Ascending aorta (tissue), 2 donors: ENCODE measurements at regions not wholly inside any gene's neighbourhood (a gene's known extent, or its start where the extent isn't known, plus 50 kb on each side); places are given as distances from the start of the nearest gene placed in this dataset.

Experiments
- DNase-seq, 2 donors: peaks; one replicate each; pipeline ENCODE4 v3.0.0-alpha.2; 2019; ENCODE audit warnings: low spot score in 2 of 2
- H3K27ac ChIP-seq, 2 donors: fragments of 200-600 bp; sonication (generic); one replicate each; pipeline ENCODE4 v1.5.1; 2016 to 2017; ENCODE audit warnings: mild to moderate bottlenecking in 1 of 2
- H3K27me3 ChIP-seq: fragments of 200-600 bp; sonication (generic); one replicate; pipeline ENCODE4 v1.5.1; 2017
- H3K36me3 ChIP-seq, 2 donors: fragments of 200-600 bp; sonication (generic); one replicate each; pipeline ENCODE4 v1.5.1; 2016
- H3K4me1 ChIP-seq, 2 donors: fragments of 200-600 bp; sonication (generic); one replicate each; pipeline ENCODE4 v1.5.1; 2016 to 2017; ENCODE audit warnings: mild to moderate bottlenecking in 1 of 2
- H3K4me3 ChIP-seq, 2 donors: fragments of 200-600 bp; sonication (generic); one replicate each; pipeline ENCODE4 v1.5.1; 2016 to 2017; ENCODE audit warnings: mild to moderate bottlenecking in 1 of 2
- H3K9me3 ChIP-seq, 2 donors: fragments of 200-600 bp; sonication (generic); one replicate each; pipeline ENCODE4 v1.5.1; 2016
- intact Hi-C: fragments of 100-400 bp; cut with DNase I; formaldehyde crosslinking; loops from one replicate; pipeline ENCODE4 v1.15.1; 2023
- TF ChIP-seq, protein P1 (sequence below), 3 experiments: fragments of 200-600 bp in 2 of 3; fragments of 450-650 bp in 1 of 3; sonication (generic) in 2 of 3; IDR thresholded peaks; one replicate each; pipeline ENCODE4 v1.5.1; 2016 to 2019; ENCODE audit warnings: antibody characterized with exemption in 3 of 3, mild to moderate bottlenecking in 1 of 3, moderate library complexity in 1 of 3

DNA sequence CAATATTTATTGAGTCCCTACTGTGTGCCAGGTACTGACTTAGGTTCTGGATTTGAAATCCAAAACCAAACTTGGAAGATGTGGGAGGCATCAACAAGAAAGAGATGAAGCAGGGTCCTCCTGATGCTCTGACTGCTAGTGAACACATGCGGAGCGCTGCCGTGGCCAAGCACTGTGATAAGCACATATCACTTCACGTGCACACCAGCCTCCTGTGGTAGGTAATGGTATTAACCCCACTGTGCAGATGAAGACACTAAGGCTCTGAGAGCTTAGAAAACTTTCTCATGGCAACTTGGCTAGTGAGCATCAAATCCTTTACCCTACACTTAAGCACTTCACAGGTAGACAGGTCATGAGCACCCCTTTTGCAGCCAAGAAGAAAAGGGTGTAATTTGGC is 216.1 kb downstream of the HAUS1 start:
- H3K36me3 ChIP-seq: no peaks in the 10 kb centered on the region
- no peaks in the 10 kb centered on the region for H3K27me3 ChIP-seq
- no peak overlapping the region for H3K27ac ChIP-seq
- no peak for DNase-seq
- no peaks in the 10 kb centered on the region for H3K4me1 ChIP-seq
- TF ChIP-seq, protein P1, sequence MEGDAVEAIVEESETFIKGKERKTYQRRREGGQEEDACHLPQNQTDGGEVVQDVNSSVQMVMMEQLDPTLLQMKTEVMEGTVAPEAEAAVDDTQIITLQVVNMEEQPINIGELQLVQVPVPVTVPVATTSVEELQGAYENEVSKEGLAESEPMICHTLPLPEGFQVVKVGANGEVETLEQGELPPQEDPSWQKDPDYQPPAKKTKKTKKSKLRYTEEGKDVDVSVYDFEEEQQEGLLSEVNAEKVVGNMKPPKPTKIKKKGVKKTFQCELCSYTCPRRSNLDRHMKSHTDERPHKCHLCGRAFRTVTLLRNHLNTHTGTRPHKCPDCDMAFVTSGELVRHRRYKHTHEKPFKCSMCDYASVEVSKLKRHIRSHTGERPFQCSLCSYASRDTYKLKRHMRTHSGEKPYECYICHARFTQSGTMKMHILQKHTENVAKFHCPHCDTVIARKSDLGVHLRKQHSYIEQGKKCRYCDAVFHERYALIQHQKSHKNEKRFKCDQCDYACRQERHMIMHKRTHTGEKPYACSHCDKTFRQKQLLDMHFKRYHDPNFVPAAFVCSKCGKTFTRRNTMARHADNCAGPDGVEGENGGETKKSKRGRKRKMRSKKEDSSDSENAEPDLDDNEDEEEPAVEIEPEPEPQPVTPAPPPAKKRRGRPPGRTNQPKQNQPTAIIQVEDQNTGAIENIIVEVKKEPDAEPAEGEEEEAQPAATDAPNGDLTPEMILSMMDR (IDR thresholded peaks at IDR 0.05): no peak
- H3K4me3 ChIP-seq: no peak overlapping the region
- intact Hi-C loops: no loop called here
- H3K9me3 ChIP-seq: no peaks in the 10 kb centered on the region

DNA sequence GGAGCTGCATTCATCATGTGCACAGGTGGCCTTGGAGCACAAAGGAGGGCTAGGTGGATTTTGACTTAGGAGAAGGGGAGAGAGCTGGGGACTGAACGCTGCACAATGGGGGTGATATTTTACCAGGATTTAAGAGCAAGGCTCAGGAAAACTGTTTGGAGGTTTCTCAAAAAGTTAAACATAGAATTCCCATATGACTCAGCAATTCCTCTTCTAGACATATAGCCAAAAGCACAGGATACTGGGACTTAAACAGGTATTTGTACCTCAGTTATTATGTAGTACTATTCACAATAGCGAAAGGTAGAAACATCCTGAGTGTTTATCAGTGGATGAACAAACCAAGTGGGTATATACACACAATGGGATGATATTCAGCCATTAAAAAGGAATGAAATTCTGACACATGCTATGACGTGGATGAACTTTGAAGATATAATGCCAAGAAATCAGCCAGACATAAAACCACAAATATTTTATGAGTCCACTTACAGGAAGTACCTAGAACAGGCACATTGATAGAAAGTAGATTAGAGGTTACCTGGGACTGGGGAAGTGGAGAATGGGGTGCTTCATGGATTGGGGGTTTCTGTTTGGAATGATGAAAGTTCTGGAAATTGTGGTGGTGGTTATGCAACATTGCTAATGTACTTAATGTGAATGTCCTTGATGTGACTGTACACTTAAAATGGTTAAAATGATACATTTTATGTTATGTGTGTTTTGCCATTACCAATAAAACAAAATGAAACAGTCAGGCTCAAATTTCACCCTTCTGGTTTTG is 216.9 kb downstream of the HAUS1 start:
- Histone ChIP-seq H3K27me3 (no peaks in the 10 kb centered on the region), H3K4me1 (no peaks in the 10 kb centered on the region), H3K4me3 (no peak overlapping the region), H3K9me3 (no peaks in the 10 kb centered on the region), H3K27ac (no peak overlapping the region), H3K36me3 (no peaks in the 10 kb centered on the region)
- intact Hi-C loops: no loop called here
- DNase-seq: no peak
- TF ChIP-seq, protein P1 (IDR thresholded peaks at IDR 0.05): no peak

DNA sequence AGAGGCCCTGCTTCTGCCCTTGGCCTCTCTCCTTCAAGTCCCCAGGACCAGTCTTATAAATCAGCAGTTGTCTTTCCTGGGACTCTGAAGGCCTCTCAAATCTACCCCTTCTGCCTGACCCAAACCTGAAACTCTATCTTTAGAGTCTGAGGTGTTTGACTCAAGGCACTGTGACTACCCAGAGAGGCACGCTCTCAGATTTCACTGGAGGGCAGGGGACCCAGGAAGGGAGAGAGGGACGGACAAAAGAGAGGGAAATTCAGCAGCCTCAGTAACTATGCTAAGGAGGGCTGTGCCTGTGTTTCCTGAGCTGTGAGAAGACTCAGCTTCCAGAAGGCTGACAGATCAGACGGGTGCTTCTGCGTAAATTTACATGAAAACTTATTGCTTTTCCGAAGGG is 217.8 kb downstream of the HAUS1 start:
- H3K27me3 ChIP-seq: no peaks in the 10 kb centered on the region
- no peak overlapping the region for H3K4me3 ChIP-seq
- intact Hi-C loops: no loop called here
- DNase-seq: no peak
- no peak overlapping the region for H3K27ac ChIP-seq
- TF ChIP-seq, protein P1 (IDR thresholded peaks at IDR 0.05): no peak
- H3K36me3 ChIP-seq: no peaks in the 10 kb centered on the region
- H3K9me3 ChIP-seq: no peaks in the 10 kb centered on the region
- no peaks in the 10 kb centered on the region for H3K4me1 ChIP-seq

DNA sequence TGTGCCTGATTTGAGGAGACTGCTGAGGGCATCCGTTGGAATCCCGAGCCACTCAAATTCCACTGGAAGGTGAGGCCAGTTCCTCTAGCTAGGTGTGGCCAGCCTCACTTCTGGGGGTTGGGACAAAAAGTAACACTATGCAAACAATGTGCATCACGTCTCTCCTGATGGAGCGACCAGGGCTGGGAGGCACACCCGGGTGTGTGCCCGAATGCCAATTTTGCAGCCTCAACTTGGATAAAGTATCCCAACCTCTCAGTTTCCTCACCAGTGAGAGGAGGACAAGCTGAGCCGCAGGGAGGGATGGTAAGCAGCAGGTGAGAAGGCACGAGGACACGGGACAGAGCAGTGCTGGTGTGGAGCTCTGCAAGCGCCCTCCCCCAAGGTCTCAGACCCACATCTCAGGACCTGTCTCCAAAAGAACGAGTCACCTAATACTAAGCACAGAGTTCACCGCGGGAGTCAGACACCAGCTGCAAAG is 218.3 kb downstream of the HAUS1 start:
- H3K27me3 ChIP-seq: no peaks in the 10 kb centered on the region
- H3K27ac ChIP-seq: no peak overlapping the region
- H3K4me3 ChIP-seq: no peak overlapping the region
- TF ChIP-seq, protein P1 (IDR thresholded peaks at IDR 0.05): no peak
- H3K4me1 ChIP-seq: no peaks in the 10 kb centered on the region
- no peaks in the 10 kb centered on the region for H3K36me3 ChIP-seq
- intact Hi-C loops: no loop called here
- no peak for DNase-seq
- no peaks in the 10 kb centered on the region for H3K9me3 ChIP-seq

DNA sequence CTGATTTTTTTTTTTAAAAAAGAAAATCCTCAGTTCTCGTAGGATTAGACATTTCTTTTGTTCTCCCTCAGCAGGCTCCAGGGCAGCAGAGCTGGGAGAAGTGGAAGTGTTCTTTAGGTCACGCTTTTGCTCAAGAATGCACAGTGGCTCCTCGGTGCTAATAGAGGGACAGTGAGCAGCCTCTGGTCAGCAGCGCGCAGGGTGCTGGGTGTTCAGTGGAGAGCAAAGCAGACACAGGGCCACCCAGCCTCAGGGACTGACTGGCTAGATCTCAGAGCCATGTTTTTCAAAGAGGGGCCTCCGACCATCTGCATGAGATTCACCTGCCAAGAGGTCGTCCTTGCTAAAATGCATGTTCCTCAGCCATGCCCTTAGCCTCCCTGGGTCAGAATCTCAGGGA is 218.8 kb downstream of the HAUS1 start:
- no peaks in the 10 kb centered on the region for H3K36me3 ChIP-seq
- H3K4me3 ChIP-seq: no peak overlapping the region
- no peaks in the 10 kb centered on the region for H3K27me3 ChIP-seq
- TF ChIP-seq, protein P1 (IDR thresholded peaks at IDR 0.05): no peak
- intact Hi-C loops: no loop called here
- H3K9me3 ChIP-seq: no peaks in the 10 kb centered on the region
- no peak for DNase-seq
- H3K27ac ChIP-seq: no peak overlapping the region
- no peaks in the 10 kb centered on the region for H3K4me1 ChIP-seq
